Trophoblast cell (in vitro differentiated cells and primary cell): ENCODE measurements at regions not wholly inside any gene's neighbourhood (a gene's known extent, or its start where the extent isn't known, plus 50 kb on each side); places are given as distances from the start of the nearest gene placed in this dataset.

Experiments used
- DNase-seq, 2 donors: peaks; one replicate each; pipeline ENCODE4 v3.0.0-alpha.2; 2016
- H2AFZ ChIP-seq: 2 replicates; pipeline ENCODE4 v1.6.1; 2013; ENCODE audit warnings: low read length, moderate library complexity, mild to moderate bottlenecking; ENCODE audit not compliant: insufficient read depth, poor library complexity
- H2AK5ac ChIP-seq: 2 replicates; pipeline ENCODE4 v1.6.1; 2013; ENCODE audit warnings: mild to moderate bottlenecking, low read length
- H2BK120ac ChIP-seq: 2 replicates; pipeline ENCODE4 v1.6.1; 2013; ENCODE audit warnings: low read length, mild to moderate bottlenecking, moderate library complexity; ENCODE audit not compliant: insufficient read depth, poor library complexity
- H2BK12ac ChIP-seq: 2 replicates; pipeline ENCODE4 v1.6.1; 2013; ENCODE audit warnings: mild to moderate bottlenecking, low read length, moderate library complexity
- H2BK5ac ChIP-seq: 2 replicates; pipeline ENCODE4 v1.6.1; 2013; ENCODE audit warnings: low read length, low read depth, moderate library complexity, mild to moderate bottlenecking; ENCODE audit not compliant: poor library complexity
- H3K14ac ChIP-seq: 2 replicates; pipeline ENCODE4 v1.6.1; 2013; ENCODE audit warnings: mild to moderate bottlenecking, low read length
- H3K18ac ChIP-seq: 2 replicates; pipeline ENCODE4 v1.6.1; 2013; ENCODE audit warnings: mild to moderate bottlenecking, low read length
- H3K23ac ChIP-seq: 2 replicates; pipeline ENCODE4 v1.6.1; 2013; ENCODE audit warnings: low read length
- H3K27ac ChIP-seq: 2 replicates; pipeline ENCODE4 v1.5.1; 2013; ENCODE audit warnings: low read depth, mild to moderate bottlenecking, inconsistent platforms, low read length, moderate library complexity
- H3K27me3 ChIP-seq: 2 replicates; pipeline ENCODE4 v1.6.1; 2013; ENCODE audit warnings: inconsistent platforms, mild to moderate bottlenecking, low read length, moderate library complexity; ENCODE audit not compliant: insufficient read depth
- H3K36me3 ChIP-seq, 2 experiments: 1 replicate in 1 of 2; 2 replicates in 1 of 2; pipeline ENCODE4 v1.6.1; 2013; ENCODE audit warnings: low read length in 2 of 2, mild to moderate bottlenecking in 2 of 2, moderate library complexity in 1 of 2; ENCODE audit not compliant: insufficient read depth in 2 of 2, control insufficient read depth in 1 of 2
- H3K4ac ChIP-seq: 2 replicates; pipeline ENCODE4 v1.6.1; 2013; ENCODE audit warnings: low read depth, mild to moderate bottlenecking, low read length, moderate library complexity
- H3K4me1 ChIP-seq, 2 experiments: 1 replicate in 1 of 2; 2 replicates in 1 of 2; pipeline ENCODE4 v1.6.1; 2013; ENCODE audit warnings: low read length in 2 of 2, mild to moderate bottlenecking in 2 of 2, moderate library complexity in 1 of 2; ENCODE audit not compliant: insufficient read depth in 2 of 2, control insufficient read depth in 1 of 2
- H3K4me2 ChIP-seq: 2 replicates; pipeline ENCODE4 v1.6.1; 2013; ENCODE audit warnings: inconsistent platforms, mild to moderate bottlenecking, low read length, moderate library complexity
- H3K4me3 ChIP-seq: 2 replicates; pipeline ENCODE4 v1.5.1; 2013; ENCODE audit warnings: mild to moderate bottlenecking, low read depth, low read length, inconsistent platforms
- H3K79me1 ChIP-seq: one replicate; pipeline ENCODE4 v1.6.1; 2013; ENCODE audit warnings: low read length
- H3K79me2 ChIP-seq: 2 replicates; pipeline ENCODE4 v1.6.1; 2013; ENCODE audit warnings: low read length, mild to moderate bottlenecking; ENCODE audit not compliant: control insufficient read depth, insufficient read depth, poor library complexity
- H3K9ac ChIP-seq: 2 replicates; pipeline ENCODE4 v1.6.1; 2013; ENCODE audit warnings: mild to moderate bottlenecking, low read length
- H3K9me3 ChIP-seq: 2 replicates; pipeline ENCODE4 v1.6.1; 2013; ENCODE audit warnings: low read depth, mild to moderate bottlenecking, control low read depth, inconsistent platforms, low read length; ENCODE audit not compliant: insufficient read depth
- H4K12ac ChIP-seq: 2 replicates; pipeline ENCODE4 v1.6.1; 2013; ENCODE audit warnings: low read depth, mild to moderate bottlenecking, low read length, moderate library complexity
- H4K8ac ChIP-seq: 2 replicates; pipeline ENCODE4 v1.6.1; 2013; ENCODE audit warnings: low read depth, mild to moderate bottlenecking, low read length, moderate library complexity
- H4K91ac ChIP-seq: one replicate; pipeline ENCODE4 v1.6.1; 2013; ENCODE audit warnings: low read depth, mild to moderate bottlenecking, low read length, moderate library complexity
- WGBS: extraction: QIAGEN DNeasy Blood & Tissue Kit; methylation state at CpG from one replicate; pipeline ENCODE4 v1.1.7; 2013; ENCODE audit warnings: missing lambda C conversion rate; ENCODE audit not compliant: insufficient read length, insufficient coverage; ENCODE audit errors: extremely low coverage; 5-methylcytosine and 5-hydroxymethylcytosine counted together

GRCh38 chr10:25804505-25804904 lies 129.5 kb upstream of the MYO3A start:
- Histone ChIP-seq H2BK12ac (no peak overlapping the region), H3K14ac (no peak overlapping the region), H3K18ac (no peak overlapping the region), H3K4me1 (peaks cover 0 to 3% of the 10 kb centered on the region in 2 experiments), H3K9ac (no peak overlapping the region), H3K79me1 (no peaks in the 10 kb centered on the region), H3K79me2 (no peaks in the 10 kb centered on the region), H3K36me3 (no peaks in the 10 kb centered on the region), H3K27me3 (no peaks in the 10 kb centered on the region), H2BK120ac (no peak overlapping the region), H4K91ac (peak overlapping the region; percentile 25), H2AK5ac (no peak overlapping the region), H4K8ac (no peak overlapping the region), H3K27ac (no peak overlapping the region), H3K4me2 (no peak overlapping the region), H4K12ac (no peak overlapping the region), H2BK5ac (no peak overlapping the region), H3K23ac (no peak overlapping the region), H3K4me3 (no peak overlapping the region), H2AFZ (peak overlapping the region; percentile 17), H3K9me3 (no peaks in the 10 kb centered on the region), H3K4ac (no peak overlapping the region)
- WGBS = no CpG with 5 or more reads among the region's 2 CpGs
- no peak for DNase-seq

- Histone ChIP-seq H3K79me2 (no peaks in the 10 kb centered on the region), H4K12ac (no peak overlapping the region), H3K4ac (no peak overlapping the region), H3K27me3 (no peaks in the 10 kb centered on the region), H3K4me2 (no peak overlapping the region), H3K14ac (no peak overlapping the region), H3K18ac (no peak overlapping the region), H2BK5ac (peak overlapping the region; percentile 39), H3K79me1 (no peaks in the 10 kb centered on the region), H3K4me1 (peaks cover 0 to 3% of the 10 kb centered on the region in 2 experiments), H4K8ac (no peak overlapping the region), H2AK5ac (no peak overlapping the region), H3K27ac (peak overlapping the region; percentile 19), H3K9me3 (no peaks in the 10 kb centered on the region), H4K91ac (peak overlapping the region; percentile 51), H3K9ac (no peak overlapping the region), H2BK120ac (no peak overlapping the region), H3K4me3 (no peak overlapping the region), H2AFZ (no peak overlapping the region), H3K23ac (no peak overlapping the region), H3K36me3 (no peaks in the 10 kb centered on the region), H2BK12ac (no peak overlapping the region)
- no CpG with 5 or more reads among the region's 9 CpGs for WGBS
- peak; percentile 76 to 95 for DNase-seq
Observed at GRCh38 chr10:25805986-25806385, 128.0 kb upstream of the MYO3A start.

GRCh38 chr10:25808372-25808771 lies 125.7 kb upstream of the MYO3A start:
- DNase-seq = peak in 1 of 2 donors; percentile 33
- H3K9me3 ChIP-seq = no peaks in the 10 kb centered on the region
- H3K36me3 ChIP-seq = no peaks in the 10 kb centered on the region
- H4K91ac ChIP-seq = no peak overlapping the region
- no peak overlapping the region for H2AFZ ChIP-seq
- H2AK5ac ChIP-seq = no peak overlapping the region
- no peaks in the 10 kb centered on the region for H3K27me3 ChIP-seq
- no peaks in the 10 kb centered on the region for H3K79me1 ChIP-seq
- no CpG with 5 or more reads among the region's 5 CpGs for WGBS
- no peak overlapping the region for H3K4me3 ChIP-seq
- H3K27ac ChIP-seq = no peak overlapping the region
- no peaks in the 10 kb centered on the region for H3K79me2 ChIP-seq
- no peak overlapping the region for H4K8ac ChIP-seq
- H3K4me2 ChIP-seq = no peak overlapping the region
- no peak overlapping the region for H4K12ac ChIP-seq
- H3K4ac ChIP-seq = no peak overlapping the region
- H3K9ac ChIP-seq = no peak overlapping the region
- no peak overlapping the region for H3K23ac ChIP-seq
- H2BK120ac ChIP-seq = no peak overlapping the region
- H3K14ac ChIP-seq = no peak overlapping the region
- H2BK12ac ChIP-seq = no peak overlapping the region
- peaks cover 0 to 3% of the 10 kb centered on the region in 2 experiments for H3K4me1 ChIP-seq
- H3K18ac ChIP-seq = no peak overlapping the region
- no peak overlapping the region for H2BK5ac ChIP-seq

GRCh38 chr10:25811052-25811685 lies 122.9 kb upstream of the MYO3A start:
- Histone ChIP-seq H3K9ac (no peak overlapping the region), H2BK5ac (no peak overlapping the region), H3K27ac (no peak overlapping the region), H2AK5ac (no peak overlapping the region), H4K91ac (no peak overlapping the region), H3K27me3 (no peaks in the 10 kb centered on the region), H3K36me3 (no peaks in the 10 kb centered on the region), H3K9me3 (no peaks in the 10 kb centered on the region), H2BK120ac (no peak overlapping the region), H4K8ac (no peak overlapping the region), H3K4me2 (no peak overlapping the region), H3K79me2 (no peaks in the 10 kb centered on the region), H4K12ac (no peak overlapping the region), H2AFZ (no peak overlapping the region), H2BK12ac (no peak overlapping the region), H3K4me3 (no peak overlapping the region), H3K18ac (no peak overlapping the region), H3K4me1 (peaks cover 0 to under 1% of the 10 kb centered on the region in 2 experiments), H3K23ac (no peak overlapping the region), H3K14ac (no peak overlapping the region), H3K79me1 (no peaks in the 10 kb centered on the region), H3K4ac (no peak overlapping the region)
- no CpG with 5 or more reads among the region's 5 CpGs for WGBS
- no peak for DNase-seq
